HEK293T (cell line): ENCODE measurements at regions not wholly inside any gene's neighbourhood (a gene's known extent, or its start where the extent isn't known, plus 50 kb on each side); places are given as distances from the start of the nearest gene placed in this dataset.

Experiments used
- FOXM1 ChIP-seq: fragments of 450-650 bp; IDR thresholded peaks from 2 replicates; pipeline ENCODE4 v1.6.1; 2017; ENCODE audit warnings: mild to moderate bottlenecking, borderline replicate concordance
- SP1 ChIP-seq: fragments of 450-650 bp; IDR thresholded peaks from 2 replicates; pipeline ENCODE4 v1.6.1; 2017

DNA sequence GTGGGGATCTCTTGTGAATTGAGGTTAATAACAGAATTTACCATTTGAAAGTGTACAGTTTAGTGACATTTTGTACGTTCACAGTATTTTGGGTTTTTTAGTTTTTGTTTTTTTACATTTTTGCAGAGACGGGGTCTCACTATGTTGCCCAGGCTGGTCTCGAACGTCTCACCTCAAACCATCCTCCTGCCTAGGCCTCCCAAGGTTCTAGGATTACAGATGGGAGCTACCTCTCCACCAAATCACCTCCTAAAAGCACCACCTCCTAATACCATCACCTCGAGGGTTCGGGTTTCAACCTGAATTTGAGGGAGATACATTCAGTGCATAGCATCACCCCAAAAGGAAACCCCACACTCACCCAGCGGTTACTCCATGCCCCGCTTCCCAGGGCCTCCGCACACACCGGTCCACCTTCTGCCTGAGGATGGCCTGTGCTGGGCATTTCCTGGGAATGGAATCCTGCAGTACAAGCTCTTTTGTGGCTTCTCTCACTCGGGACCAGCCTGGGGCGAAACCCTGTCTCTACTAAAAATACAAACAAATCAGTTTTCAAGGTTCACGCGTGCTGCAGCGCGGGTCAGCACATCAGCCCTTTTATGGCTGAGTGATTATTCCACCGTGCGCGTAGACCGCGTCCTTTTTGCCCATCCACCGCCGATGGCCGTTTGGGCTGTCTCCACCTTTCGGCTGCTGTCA is 182.7 kb upstream of the CIBAR2 start:
- no peak for TF ChIP-seq FOXM1
- TF ChIP-seq SP1: no peak
